DND-41 (cell line): ENCODE measurements at regions not wholly inside any gene's neighbourhood (a gene's known extent, or its start where the extent isn't known, plus 50 kb on each side); places are given as distances from the start of the nearest gene placed in this dataset.

ENCODE experiments used
- ATAC-seq: fragments of 200-7000 bp; cut with Tn5 transposase; 3 replicates; pipeline ENCODE4 v1.9.1; 2021; ENCODE audit warnings: low read depth; ENCODE audit not compliant: insufficient read depth
- DNase-seq: peaks from one replicate; pipeline ENCODE4 v3.0.0-alpha.2; 2020
- H2AFZ ChIP-seq: 2 replicates; pipeline ENCODE4 v1.6.0; 2012; ENCODE audit warnings: low read depth, low read length
- H3K27ac ChIP-seq: 2 replicates; pipeline ENCODE4 v1.5.1; 2012; ENCODE audit warnings: low read length, inconsistent platforms
- H3K27me3 ChIP-seq: fragments of 200-600 bp; sonication (generic); 2 replicates; pipeline ENCODE4 v1.6.0; 2012; ENCODE audit warnings: low read length, mild to moderate bottlenecking, inconsistent platforms; ENCODE audit not compliant: insufficient read depth, poor library complexity
- H3K36me3 ChIP-seq: 2 replicates; pipeline ENCODE4 v1.5.1; 2012; ENCODE audit warnings: low read length, inconsistent platforms; ENCODE audit not compliant: insufficient read depth
- H3K4me1 ChIP-seq: 2 replicates; pipeline ENCODE4 v1.5.1; 2012; ENCODE audit warnings: mild to moderate bottlenecking, low read length; ENCODE audit not compliant: insufficient read depth
- H3K4me2 ChIP-seq: 2 replicates; pipeline ENCODE4 v1.6.0; 2012; ENCODE audit warnings: mild to moderate bottlenecking, moderate library complexity, low read length, inconsistent platforms; ENCODE audit not compliant: insufficient read depth
- H3K4me3 ChIP-seq, 2 experiments: fragments of 200-600 bp in 1 of 2; shearing (Covaris generic) in 1 of 2; 2 replicates each; pipeline ENCODE4 v1.5.1; 2012 to 2016; ENCODE audit warnings: inconsistent platforms in 2 of 2, low read length in 2 of 2, mild to moderate bottlenecking in 2 of 2, low read depth in 1 of 2, moderate library complexity in 1 of 2
- H3K79me2 ChIP-seq: 2 replicates; pipeline ENCODE4 v1.6.0; 2012; ENCODE audit warnings: low read length, inconsistent platforms; ENCODE audit not compliant: insufficient read depth
- H3K9ac ChIP-seq: 2 replicates; pipeline ENCODE4 v1.6.0; 2012; ENCODE audit warnings: low read depth, mild to moderate bottlenecking, inconsistent platforms, low read length, moderate library complexity
- H3K9me3 ChIP-seq: 2 replicates; pipeline ENCODE4 v1.5.1; 2012; ENCODE audit warnings: low read length, moderate library complexity, mild to moderate bottlenecking, inconsistent platforms; ENCODE audit not compliant: insufficient read depth, severe bottlenecking
- H4K20me1 ChIP-seq: 2 replicates; pipeline ENCODE4 v1.6.0; 2012; ENCODE audit warnings: low read length; ENCODE audit not compliant: insufficient read depth
- CTCF ChIP-seq: IDR thresholded peaks from 2 replicates; pipeline ENCODE4 v1.5.1; 2012; ENCODE audit warnings: borderline replicate concordance, low read length, moderate library complexity, mild to moderate bottlenecking; ENCODE audit not compliant: poor library complexity, severe bottlenecking; ENCODE audit errors: extremely low read depth
- EZH2 ChIP-seq: IDR thresholded peaks from 3 replicates; pipeline ENCODE4 v1.6.1; 2012; ENCODE audit warnings: borderline replicate concordance, low read depth, mild to moderate bottlenecking, moderate library complexity, low read length, inconsistent platforms; ENCODE audit not compliant: severe bottlenecking

- H2AFZ ChIP-seq: no peak overlapping the region; the same call in 1 of the 2 replicates
- no peaks in the 10 kb centered on the region for H3K27me3 ChIP-seq
- ATAC-seq: no peak
- no peaks in the 10 kb centered on the region for H3K9me3 ChIP-seq
- no peak overlapping the region for H3K9ac ChIP-seq
- no peaks in the 10 kb centered on the region for H3K79me2 ChIP-seq
- no peaks in the 10 kb centered on the region for H4K20me1 ChIP-seq
- H3K36me3 ChIP-seq: no peaks in the 10 kb centered on the region
- TF ChIP-seq CTCF (no peak), EZH2 (no peak)
- no peak overlapping the region for H3K4me3 ChIP-seq
- H3K4me1 ChIP-seq: peaks cover 2% of the 10 kb centered on the region; the same call in 1 of the 2 replicates
- no peak overlapping the region for H3K27ac ChIP-seq
- no peak for DNase-seq
- no peak overlapping the region for H3K4me2 ChIP-seq
Observed at GRCh38 chr2:144686518-144687215, 166.7 kb upstream of the ZEB2 start.

- DNase-seq (no peak), ATAC-seq (no peak)
- H3K27ac ChIP-seq: no peak overlapping the region
- H2AFZ ChIP-seq: no peak overlapping the region
- H3K4me3 ChIP-seq: no peak overlapping the region
- H3K79me2 ChIP-seq: no peaks in the 10 kb centered on the region
- no peaks in the 10 kb centered on the region for H3K27me3 ChIP-seq
- no peaks in the 10 kb centered on the region for H4K20me1 ChIP-seq
- H3K9ac ChIP-seq: no peak overlapping the region
- no peaks in the 10 kb centered on the region for H3K36me3 ChIP-seq
- no peak overlapping the region for H3K4me2 ChIP-seq
- H3K4me1 ChIP-seq: peaks cover 2% of the 10 kb centered on the region; the same call in 1 of the 2 replicates
- TF ChIP-seq EZH2: no peak
- no peak for TF ChIP-seq CTCF
- no peaks in the 10 kb centered on the region for H3K9me3 ChIP-seq
Observed at GRCh38 chr2:144683966-144684365, 164.0 kb upstream of the ZEB2 start.

GRCh38 chr2:144683107-144683753 is 163.3 kb upstream of the ZEB2 start:
- H2AFZ ChIP-seq: no peak overlapping the region
- H3K4me1 ChIP-seq: no peaks in the 10 kb centered on the region
- no peak overlapping the region for H3K9ac ChIP-seq

More at GRCh38 chr2:144683107-144683753, 163.3 kb upstream of the ZEB2 start:
- Histone ChIP-seq H3K79me2 (no peaks in the 10 kb centered on the region), H3K36me3 (no peaks in the 10 kb centered on the region), H4K20me1 (no peaks in the 10 kb centered on the region), H3K4me3 (no peak overlapping the region), H3K27ac (no peak overlapping the region), H3K9me3 (no peaks in the 10 kb centered on the region), H3K27me3 (no peaks in the 10 kb centered on the region), H3K4me2 (no peak overlapping the region)
- DNase-seq: no peak
- ATAC-seq: no peak
- TF ChIP-seq CTCF (no peak), EZH2 (no peak)
